ENCODE measurements at regions not wholly inside any gene's neighbourhood (a gene's known extent, or its start where the extent isn't known, plus 50 kb on each side); places are given as distances from the start of the nearest gene placed in this dataset.

GRCh38 chr7:67422601-67423000 is 426.0 kb downstream of the TYW1 start:
- Histone ChIP-seq H3K4me3 (ENCODE audit: insufficient read depth, low read depth, low read length) (no peak overlapping the region), H3K27me3 (ENCODE audit: insufficient read depth, low read length) (no peaks in the 10 kb centered on the region), H3K4me2 (ENCODE audit: low read length) (no peak overlapping the region), H3K79me2 (ENCODE audit: insufficient read depth, low read length) (no peaks in the 10 kb centered on the region), H2AFZ (ENCODE audit: low read depth, low read length) (no peak overlapping the region), H3K27ac (ENCODE audit: low read depth, low read length) (no peak overlapping the region), H3K36me3 (ENCODE audit: insufficient read depth, low read length) (no peaks in the 10 kb centered on the region), H3K9me3 (ENCODE audit: insufficient read depth, low read depth, low read length) (peaks cover 6% of the 10 kb centered on the region), H4K20me1 (ENCODE audit: insufficient read depth, low read length) (no peaks in the 10 kb centered on the region), H3K9ac (ENCODE audit: low read length) (no peak overlapping the region), H3K4me1 (ENCODE audit: insufficient read depth, low read length) (no peaks in the 10 kb centered on the region)
- TF ChIP-seq EZH2 (IDR thresholded peaks at IDR 0.05; ENCODE audit: insufficient read depth, low read length): no peak
- TF ChIP-seq, protein P1, sequence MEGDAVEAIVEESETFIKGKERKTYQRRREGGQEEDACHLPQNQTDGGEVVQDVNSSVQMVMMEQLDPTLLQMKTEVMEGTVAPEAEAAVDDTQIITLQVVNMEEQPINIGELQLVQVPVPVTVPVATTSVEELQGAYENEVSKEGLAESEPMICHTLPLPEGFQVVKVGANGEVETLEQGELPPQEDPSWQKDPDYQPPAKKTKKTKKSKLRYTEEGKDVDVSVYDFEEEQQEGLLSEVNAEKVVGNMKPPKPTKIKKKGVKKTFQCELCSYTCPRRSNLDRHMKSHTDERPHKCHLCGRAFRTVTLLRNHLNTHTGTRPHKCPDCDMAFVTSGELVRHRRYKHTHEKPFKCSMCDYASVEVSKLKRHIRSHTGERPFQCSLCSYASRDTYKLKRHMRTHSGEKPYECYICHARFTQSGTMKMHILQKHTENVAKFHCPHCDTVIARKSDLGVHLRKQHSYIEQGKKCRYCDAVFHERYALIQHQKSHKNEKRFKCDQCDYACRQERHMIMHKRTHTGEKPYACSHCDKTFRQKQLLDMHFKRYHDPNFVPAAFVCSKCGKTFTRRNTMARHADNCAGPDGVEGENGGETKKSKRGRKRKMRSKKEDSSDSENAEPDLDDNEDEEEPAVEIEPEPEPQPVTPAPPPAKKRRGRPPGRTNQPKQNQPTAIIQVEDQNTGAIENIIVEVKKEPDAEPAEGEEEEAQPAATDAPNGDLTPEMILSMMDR (IDR thresholded peaks at IDR 0.05; ENCODE audit: insufficient read depth, low read depth, low read length): no peak
- H3K36me3 Mint-ChIP-seq (ENCODE audit: low read depth, unreplicated experiment): no peaks in the 10 kb centered on the region
- H3K4me3 Mint-ChIP-seq (ENCODE audit: unreplicated experiment): no peak overlapping the region
- no peaks in the 10 kb centered on the region for H3K27me3 Mint-ChIP-seq (ENCODE audit: low read depth, unreplicated experiment)
- DNase-seq (ENCODE audit: low read depth) (no peak), FAIRE-seq (no peak)
- H3K27ac Mint-ChIP-seq (ENCODE audit: unreplicated experiment): no peak overlapping the region
- H3K9me3 Mint-ChIP-seq (ENCODE audit: unreplicated experiment): peaks cover 14% of the 10 kb centered on the region
- H3K4me1 Mint-ChIP-seq (ENCODE audit: low read depth, unreplicated experiment): no peaks in the 10 kb centered on the region

DNA sequence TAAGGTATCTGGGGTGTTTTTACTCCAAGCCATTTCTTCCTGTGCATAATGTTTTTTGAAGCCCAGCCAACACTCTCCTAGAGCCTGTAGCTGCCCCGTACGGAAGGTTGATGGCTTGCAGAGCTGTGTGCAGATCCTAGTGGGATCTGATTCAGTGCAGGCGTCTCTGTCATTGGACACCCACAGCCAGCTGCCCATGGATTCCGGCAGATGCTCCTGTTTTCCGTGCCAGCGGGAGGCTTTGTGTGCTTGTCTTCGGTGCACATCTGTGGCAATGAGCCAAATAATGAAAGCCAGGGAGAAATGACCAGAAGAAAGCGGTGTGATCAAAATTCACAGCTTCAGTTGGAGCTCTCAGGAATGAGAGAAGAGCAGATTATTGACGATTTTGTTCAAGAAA is 426.4 kb downstream of the TYW1 start:
- no peaks in the 10 kb centered on the region for H3K36me3 ChIP-seq (ENCODE audit: insufficient read depth, low read length)
- no peak overlapping the region for H2AFZ ChIP-seq (ENCODE audit: low read depth, low read length)
- H3K4me3 ChIP-seq (ENCODE audit: insufficient read depth, low read depth, low read length): no peak overlapping the region
- H3K27ac ChIP-seq (ENCODE audit: low read depth, low read length): no peak overlapping the region
- peaks cover 14% of the 10 kb centered on the region for H3K9me3 Mint-ChIP-seq (ENCODE audit: unreplicated experiment)
- H3K9me3 ChIP-seq (ENCODE audit: insufficient read depth, low read depth, low read length): peaks cover 2% of the 10 kb centered on the region
- H3K36me3 Mint-ChIP-seq (ENCODE audit: low read depth, unreplicated experiment): no peaks in the 10 kb centered on the region
- H3K4me1 ChIP-seq (ENCODE audit: insufficient read depth, low read length): no peaks in the 10 kb centered on the region
- H4K20me1 ChIP-seq (ENCODE audit: insufficient read depth, low read length): no peaks in the 10 kb centered on the region
- H3K27me3 Mint-ChIP-seq (ENCODE audit: low read depth, unreplicated experiment): no peaks in the 10 kb centered on the region
- H3K4me1 Mint-ChIP-seq (ENCODE audit: low read depth, unreplicated experiment): no peaks in the 10 kb centered on the region
- H3K79me2 ChIP-seq (ENCODE audit: insufficient read depth, low read length): no peaks in the 10 kb centered on the region
- no peak overlapping the region for H3K4me2 ChIP-seq (ENCODE audit: low read length)
- H3K4me3 Mint-ChIP-seq (ENCODE audit: unreplicated experiment): no peak overlapping the region
- no peak for FAIRE-seq
- H3K27ac Mint-ChIP-seq (ENCODE audit: unreplicated experiment): no peak overlapping the region
- no peak overlapping the region for H3K9ac ChIP-seq (ENCODE audit: low read length)
- H3K27me3 ChIP-seq (ENCODE audit: insufficient read depth, low read length): no peaks in the 10 kb centered on the region
- TF ChIP-seq, protein P1 (IDR thresholded peaks at IDR 0.05; ENCODE audit: insufficient read depth, low read depth, low read length): no peak
- no peak for TF ChIP-seq EZH2 (IDR thresholded peaks at IDR 0.05; ENCODE audit: insufficient read depth, low read length)
- no peak for DNase-seq (ENCODE audit: low read depth)

DNA sequence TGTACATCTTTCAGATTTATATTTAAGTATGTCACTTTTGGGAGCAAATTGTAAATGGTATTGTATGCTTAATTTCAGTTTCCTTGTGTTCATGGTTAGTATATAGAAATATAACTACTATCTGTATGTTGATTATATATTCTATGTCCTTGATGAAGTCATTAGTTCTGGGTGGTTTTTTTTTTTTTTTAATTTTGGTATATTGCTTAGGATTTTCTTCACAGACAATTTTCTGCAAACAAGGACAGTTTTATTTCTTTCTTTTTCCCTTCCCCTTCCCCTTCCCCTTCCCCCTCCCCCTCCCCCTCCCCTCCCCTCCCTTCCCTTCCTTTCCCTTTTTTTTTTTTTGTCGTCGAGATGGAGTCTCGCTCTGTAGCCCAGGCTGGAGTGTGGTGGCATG is 430.0 kb downstream of the TYW1 start:
- Histone ChIP-seq H3K9me3 (ENCODE audit: insufficient read depth, low read depth, low read length) (no peaks in the 10 kb centered on the region), H3K4me2 (ENCODE audit: low read length) (no peak overlapping the region), H3K4me1 (ENCODE audit: insufficient read depth, low read length) (no peaks in the 10 kb centered on the region), H4K20me1 (ENCODE audit: insufficient read depth, low read length) (no peaks in the 10 kb centered on the region), H3K27me3 (ENCODE audit: insufficient read depth, low read length) (no peaks in the 10 kb centered on the region), H3K27ac (ENCODE audit: low read depth, low read length) (no peak overlapping the region), H3K4me3 (ENCODE audit: insufficient read depth, low read depth, low read length) (no peak overlapping the region), H3K79me2 (ENCODE audit: insufficient read depth, low read length) (no peaks in the 10 kb centered on the region), H2AFZ (ENCODE audit: low read depth, low read length) (no peak overlapping the region), H3K9ac (ENCODE audit: low read length) (no peak overlapping the region), H3K36me3 (ENCODE audit: insufficient read depth, low read length) (no peaks in the 10 kb centered on the region)
- Mint-ChIP-seq H3K4me1 (ENCODE audit: low read depth, unreplicated experiment) (no peaks in the 10 kb centered on the region), H3K27me3 (ENCODE audit: low read depth, unreplicated experiment) (no peaks in the 10 kb centered on the region), H3K36me3 (ENCODE audit: low read depth, unreplicated experiment) (no peaks in the 10 kb centered on the region), H3K27ac (ENCODE audit: unreplicated experiment) (no peak overlapping the region), H3K9me3 (ENCODE audit: unreplicated experiment) (peaks cover 13% of the 10 kb centered on the region), H3K4me3 (ENCODE audit: unreplicated experiment) (no peak overlapping the region)
- FAIRE-seq: no peak
- TF ChIP-seq, protein P1 (IDR thresholded peaks at IDR 0.05; ENCODE audit: insufficient read depth, low read depth, low read length): no peak
- TF ChIP-seq EZH2 (IDR thresholded peaks at IDR 0.05; ENCODE audit: insufficient read depth, low read length): no peak
- DNase-seq (ENCODE audit: low read depth): no peak

All from astrocyte (in vitro differentiated cells and primary cell).